H9 (cell line): ENCODE measurements at regions not wholly inside any gene's neighbourhood (a gene's known extent, or its start where the extent isn't known, plus 50 kb on each side); places are given as distances from the start of the nearest gene placed in this dataset.

Experiments used
- DNase-seq: peaks from one replicate; pipeline ENCODE4 v3.0.0-alpha.2; 2017
- H2AFZ ChIP-seq: one replicate; pipeline ENCODE4 v1.6.1; 2013; ENCODE audit warnings: mild to moderate bottlenecking, low read length, control low read depth, moderate library complexity
- H2AK5ac ChIP-seq: 2 replicates; pipeline ENCODE4 v1.6.1; 2013; ENCODE audit warnings: low read length, control low read depth, mixed read lengths; ENCODE audit not compliant: insufficient read length
- H2BK120ac ChIP-seq: one replicate; pipeline ENCODE4 v1.6.1; 2013; ENCODE audit warnings: low read depth, mild to moderate bottlenecking, low read length, control low read depth, inconsistent platforms; ENCODE audit not compliant: poor library complexity, severe bottlenecking
- H2BK12ac ChIP-seq: 2 replicates; pipeline ENCODE4 v1.6.1; 2013; ENCODE audit warnings: low read length, control low read depth, mixed read lengths, low read depth; ENCODE audit not compliant: insufficient read length
- H2BK15ac ChIP-seq: 2 replicates; pipeline ENCODE4 v1.6.1; 2013; ENCODE audit warnings: low read depth, low read length, control low read depth
- H2BK20ac ChIP-seq: one replicate; pipeline ENCODE4 v1.6.1; 2013; ENCODE audit warnings: low read depth, mild to moderate bottlenecking, low read length, control low read depth, inconsistent platforms; ENCODE audit not compliant: poor library complexity, severe bottlenecking
- H2BK5ac ChIP-seq: 2 replicates; pipeline ENCODE4 v1.6.1; 2013; ENCODE audit warnings: low read length, control low read depth, mixed read lengths; ENCODE audit not compliant: insufficient read length
- H3K14ac ChIP-seq: 2 replicates; pipeline ENCODE4 v1.6.1; 2013; ENCODE audit warnings: low read length, control low read depth; ENCODE audit not compliant: insufficient read depth
- H3K18ac ChIP-seq: 2 replicates; pipeline ENCODE4 v1.6.1; 2013; ENCODE audit warnings: low read depth, mild to moderate bottlenecking, mixed read lengths, low read length, control low read depth; ENCODE audit not compliant: insufficient read length
- H3K23ac ChIP-seq: 2 replicates; pipeline ENCODE4 v1.6.1; 2013; ENCODE audit warnings: low read length, control low read depth, mixed read lengths, low read depth; ENCODE audit not compliant: insufficient read length
- H3K23me2 ChIP-seq: 2 replicates; pipeline ENCODE4 v1.6.1; 2013; ENCODE audit warnings: low read depth, mild to moderate bottlenecking, mixed read lengths, low read length, control low read depth; ENCODE audit not compliant: insufficient read length, poor library complexity, severe bottlenecking
- H3K27ac ChIP-seq: 2 replicates; pipeline ENCODE4 v1.5.1; 2013; ENCODE audit warnings: low read length, control low read depth, mixed read lengths, low read depth; ENCODE audit not compliant: insufficient read length
- H3K27me3 ChIP-seq: 2 replicates; pipeline ENCODE4 v1.6.1; 2013; ENCODE audit warnings: low read length, control low read depth, inconsistent platforms; ENCODE audit not compliant: insufficient read depth
- H3K4ac ChIP-seq: 2 replicates; pipeline ENCODE4 v1.6.1; 2013; ENCODE audit warnings: low read depth, mild to moderate bottlenecking, control low read depth, inconsistent platforms, low read length, moderate library complexity
- H3K4me1 ChIP-seq: 2 replicates; pipeline ENCODE4 v1.6.1; 2013; ENCODE audit warnings: low read length, control low read depth, inconsistent platforms; ENCODE audit not compliant: insufficient read depth
- H3K4me2 ChIP-seq: 2 replicates; pipeline ENCODE4 v1.6.1; 2013; ENCODE audit warnings: low read length, control low read depth, mixed read lengths; ENCODE audit not compliant: insufficient read length, insufficient read depth
- H3K56ac ChIP-seq: 2 replicates; pipeline ENCODE4 v1.6.1; 2013; ENCODE audit warnings: low read depth, mild to moderate bottlenecking, mixed read lengths, low read length, control low read depth; ENCODE audit not compliant: insufficient read length
- H3K79me1 ChIP-seq: 2 replicates; pipeline ENCODE4 v1.6.1; 2013; ENCODE audit warnings: low read depth, mild to moderate bottlenecking, moderate library complexity, low read length, control low read depth, inconsistent platforms; ENCODE audit not compliant: insufficient read depth, poor library complexity, severe bottlenecking
- H3K79me2 ChIP-seq: 2 replicates; pipeline ENCODE4 v1.6.1; 2013; ENCODE audit warnings: low read length, control low read depth, inconsistent platforms; ENCODE audit not compliant: insufficient read depth
- H3K9ac ChIP-seq: 2 replicates; pipeline ENCODE4 v1.6.1; 2013; ENCODE audit warnings: low read length, control low read depth, mixed read lengths; ENCODE audit not compliant: insufficient read length; ENCODE audit errors: extremely low read depth
- H3K9me3 ChIP-seq: one replicate; pipeline ENCODE4 v1.6.1; 2013; ENCODE audit warnings: low read depth, low read length, inconsistent platforms; ENCODE audit not compliant: control insufficient read depth
- H3T11ph ChIP-seq: one replicate; pipeline ENCODE4 v1.6.1; 2013; ENCODE audit warnings: mild to moderate bottlenecking, low read length, control low read depth, inconsistent platforms
- H4K20me1 ChIP-seq: one replicate; pipeline ENCODE4 v1.6.1; 2013; ENCODE audit not compliant: control insufficient read depth, insufficient read length, insufficient read depth
- H4K5ac ChIP-seq: 2 replicates; pipeline ENCODE4 v1.6.1; 2013; ENCODE audit warnings: low read depth, mild to moderate bottlenecking, mixed read lengths, low read length, control low read depth; ENCODE audit not compliant: insufficient read length
- H4K8ac ChIP-seq: replicated peaks from 2 replicates; pipeline ENCODE4 v1.6.1; 2013; ENCODE audit warnings: low read length, control low read depth, mixed read lengths, low read depth; ENCODE audit not compliant: insufficient read length
- H4K91ac ChIP-seq: 2 replicates; pipeline ENCODE4 v1.6.1; 2013; ENCODE audit warnings: low read depth, mild to moderate bottlenecking, moderate library complexity, mixed read lengths, low read length, control low read depth; ENCODE audit not compliant: insufficient read length
- H3K27ac Mint-ChIP-seq, 3 experiments: 2 replicates in 2 of 3; 3 replicates in 1 of 3; pipeline ENCODE4 v1.8.0; 2020 to 2021; ENCODE audit warnings: mixed read lengths in 3 of 3, mild to moderate bottlenecking in 1 of 3, moderate library complexity in 1 of 3
- H3K27me3 Mint-ChIP-seq: 2 replicates; pipeline ENCODE4 v1.8.0; 2021; ENCODE audit warnings: low read depth, mild to moderate bottlenecking, moderate library complexity, mixed read lengths
- H3K36me3 Mint-ChIP-seq, 3 experiments: 2 replicates in 2 of 3; 3 replicates in 1 of 3; pipeline ENCODE4 v1.8.0; 2020 to 2021; ENCODE audit warnings: low read depth in 3 of 3, mixed read lengths in 3 of 3; ENCODE audit not compliant: insufficient read depth in 1 of 3
- H3K4me1 Mint-ChIP-seq, 2 experiments: 2 replicates each; pipeline ENCODE4 v1.8.0; 2020; ENCODE audit warnings: mixed read lengths in 2 of 2
- H3K4me3 Mint-ChIP-seq, 2 experiments: 2 replicates in 1 of 2; 3 replicates in 1 of 2; pipeline ENCODE4 v1.8.0; 2020 to 2021; ENCODE audit warnings: mild to moderate bottlenecking in 2 of 2, mixed read lengths in 2 of 2, moderate library complexity in 1 of 2
- H3K9me3 Mint-ChIP-seq, 2 experiments: 2 replicates in 1 of 2; 3 replicates in 1 of 2; pipeline ENCODE4 v1.8.0; 2020; ENCODE audit warnings: mild to moderate bottlenecking in 2 of 2, mixed read lengths in 2 of 2, moderate library complexity in 1 of 2
- WGBS: extraction: QIAGEN DNeasy Blood & Tissue Kit; methylation state at CpG from one replicate; pipeline ENCODE4 v1.1.7; 2013; ENCODE audit warnings: missing lambda C conversion rate, low lambda C conversion rate, mixed read lengths; ENCODE audit not compliant: insufficient read length; ENCODE audit errors: extremely low coverage; 5-methylcytosine and 5-hydroxymethylcytosine counted together
- TF ChIP-seq, protein P1 (sequence below): fragments of 200-600 bp; sonication (generic); conservative IDR thresholded peaks from 3 replicates; pipeline ENCODE4 v1.8.0; 2021; ENCODE audit warnings: antibody characterized with exemption, mild to moderate bottlenecking

DNA sequence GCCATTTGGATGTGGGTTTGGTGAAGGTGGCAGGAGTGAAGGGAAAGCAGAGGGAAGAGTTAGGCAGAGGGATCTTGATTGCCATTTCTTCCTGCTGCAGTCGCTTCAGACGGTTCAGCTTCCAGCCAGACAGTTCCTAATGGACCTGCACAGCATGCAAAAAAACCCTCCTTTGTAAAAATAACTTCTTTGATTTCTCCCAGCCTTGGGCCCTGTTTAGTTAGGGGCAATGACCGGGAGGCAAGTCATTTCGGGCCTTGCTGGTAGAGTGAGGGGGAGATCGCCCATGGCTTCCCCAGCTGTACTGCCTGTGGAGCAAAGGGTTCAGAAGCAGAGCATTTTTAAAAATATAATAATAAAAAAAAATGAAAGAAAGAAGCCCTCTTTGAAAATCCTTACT lies 67.2 kb upstream of the TLE1 start:
- no CpG with 5 or more reads among the region's 5 CpGs for WGBS
- no peak overlapping the region for H3K27ac ChIP-seq
- TF ChIP-seq, protein P1, sequence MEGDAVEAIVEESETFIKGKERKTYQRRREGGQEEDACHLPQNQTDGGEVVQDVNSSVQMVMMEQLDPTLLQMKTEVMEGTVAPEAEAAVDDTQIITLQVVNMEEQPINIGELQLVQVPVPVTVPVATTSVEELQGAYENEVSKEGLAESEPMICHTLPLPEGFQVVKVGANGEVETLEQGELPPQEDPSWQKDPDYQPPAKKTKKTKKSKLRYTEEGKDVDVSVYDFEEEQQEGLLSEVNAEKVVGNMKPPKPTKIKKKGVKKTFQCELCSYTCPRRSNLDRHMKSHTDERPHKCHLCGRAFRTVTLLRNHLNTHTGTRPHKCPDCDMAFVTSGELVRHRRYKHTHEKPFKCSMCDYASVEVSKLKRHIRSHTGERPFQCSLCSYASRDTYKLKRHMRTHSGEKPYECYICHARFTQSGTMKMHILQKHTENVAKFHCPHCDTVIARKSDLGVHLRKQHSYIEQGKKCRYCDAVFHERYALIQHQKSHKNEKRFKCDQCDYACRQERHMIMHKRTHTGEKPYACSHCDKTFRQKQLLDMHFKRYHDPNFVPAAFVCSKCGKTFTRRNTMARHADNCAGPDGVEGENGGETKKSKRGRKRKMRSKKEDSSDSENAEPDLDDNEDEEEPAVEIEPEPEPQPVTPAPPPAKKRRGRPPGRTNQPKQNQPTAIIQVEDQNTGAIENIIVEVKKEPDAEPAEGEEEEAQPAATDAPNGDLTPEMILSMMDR, result no peak

More for the DNA sequence above, 67.2 kb upstream of the TLE1 start:
- H3T11ph ChIP-seq, result no peak overlapping the region
- H3K4me2 ChIP-seq, result no peak overlapping the region
- no peak overlapping the region for H2AFZ ChIP-seq
- no peak overlapping the region for H3K9ac ChIP-seq
- H3K9me3 Mint-ChIP-seq, result no peaks in the 10 kb centered on the region
- no peaks in the 10 kb centered on the region for H3K36me3 Mint-ChIP-seq
- no peaks in the 10 kb centered on the region for H4K20me1 ChIP-seq
- H3K56ac ChIP-seq, result no peak overlapping the region
- H4K5ac ChIP-seq, result no peak overlapping the region
- no peak overlapping the region for H3K23ac ChIP-seq
- peaks cover 18 to 26% of the 10 kb centered on the region in 2 experiments for H3K4me1 Mint-ChIP-seq
- H3K4ac ChIP-seq, result no peak overlapping the region
- no peaks in the 10 kb centered on the region; the same call in 1 of the 2 replicates for H3K27me3 Mint-ChIP-seq
- no peak overlapping the region for H2BK12ac ChIP-seq
- H2BK20ac ChIP-seq, result no peak overlapping the region
- H2BK5ac ChIP-seq, result no peak overlapping the region
- H3K79me2 ChIP-seq, result no peaks in the 10 kb centered on the region
- no peaks in the 10 kb centered on the region for H3K79me1 ChIP-seq
- H3K23me2 ChIP-seq, result no peaks in the 10 kb centered on the region
- no peaks in the 10 kb centered on the region; the same call in 1 of the 2 replicates for H3K4me1 ChIP-seq
- no peak overlapping the region for H2BK120ac ChIP-seq
- H4K8ac ChIP-seq, result no peak overlapping the region
- no peaks in the 10 kb centered on the region for H3K9me3 ChIP-seq
- H3K27ac Mint-ChIP-seq, result no peak overlapping the region
- H2AK5ac ChIP-seq, result no peak overlapping the region
- no peak overlapping the region for H3K18ac ChIP-seq
- no peak for DNase-seq
- no peak overlapping the region for H2BK15ac ChIP-seq
- no peak overlapping the region for H4K91ac ChIP-seq
- no peak overlapping the region for H3K4me3 Mint-ChIP-seq
- no peak overlapping the region for H3K14ac ChIP-seq
- H3K27me3 ChIP-seq, result no peaks in the 10 kb centered on the region
